Ascending aorta (tissue), 2 donors: ENCODE measurements at regions not wholly inside any gene's neighbourhood (a gene's known extent, or its start where the extent isn't known, plus 50 kb on each side); places are given as distances from the start of the nearest gene placed in this dataset.

Source experiments
- DNase-seq, 2 donors: peaks; one replicate each; pipeline ENCODE4 v3.0.0-alpha.2; 2019; ENCODE audit warnings: low spot score in 2 of 2
- H3K27ac ChIP-seq, 2 donors: fragments of 200-600 bp; sonication (generic); one replicate each; pipeline ENCODE4 v1.5.1; 2016 to 2017; ENCODE audit warnings: mild to moderate bottlenecking in 1 of 2
- H3K27me3 ChIP-seq: fragments of 200-600 bp; sonication (generic); one replicate; pipeline ENCODE4 v1.5.1; 2017
- H3K36me3 ChIP-seq, 2 donors: fragments of 200-600 bp; sonication (generic); one replicate each; pipeline ENCODE4 v1.5.1; 2016
- H3K4me1 ChIP-seq, 2 donors: fragments of 200-600 bp; sonication (generic); one replicate each; pipeline ENCODE4 v1.5.1; 2016 to 2017; ENCODE audit warnings: mild to moderate bottlenecking in 1 of 2
- H3K4me3 ChIP-seq, 2 donors: fragments of 200-600 bp; sonication (generic); one replicate each; pipeline ENCODE4 v1.5.1; 2016 to 2017; ENCODE audit warnings: mild to moderate bottlenecking in 1 of 2
- H3K9me3 ChIP-seq, 2 donors: fragments of 200-600 bp; sonication (generic); one replicate each; pipeline ENCODE4 v1.5.1; 2016
- CTCF ChIP-seq, 3 experiments: fragments of 200-600 bp in 2 of 3; fragments of 450-650 bp in 1 of 3; sonication (generic) in 2 of 3; IDR thresholded peaks; one replicate each; pipeline ENCODE4 v1.5.1; 2016 to 2019; ENCODE audit warnings: antibody characterized with exemption in 3 of 3, mild to moderate bottlenecking in 1 of 3, moderate library complexity in 1 of 3
- intact Hi-C: fragments of 100-400 bp; cut with DNase I; formaldehyde crosslinking; loops from one replicate; pipeline ENCODE4 v1.15.1; 2023

GRCh38 chr7:96598421-96598820 lies 111.2 kb downstream of the SEM1 start:
- DNase-seq: no peak
- Histone ChIP-seq H3K9me3 (no peaks in the 10 kb centered on the region), H3K4me1 (no peaks in the 10 kb centered on the region), H3K36me3 (no peaks in the 10 kb centered on the region), H3K27ac (no peak overlapping the region), H3K4me3 (no peak overlapping the region), H3K27me3 (no peaks in the 10 kb centered on the region)
- intact Hi-C loops: no loop called here
- no peak for TF ChIP-seq CTCF (IDR thresholded peaks at IDR 0.05)

- intact Hi-C loops: no loop called here
- H3K27ac ChIP-seq: no peak overlapping the region
- H3K36me3 ChIP-seq: no peaks in the 10 kb centered on the region
- DNase-seq: no peak
- H3K27me3 ChIP-seq: no peaks in the 10 kb centered on the region
- no peaks in the 10 kb centered on the region for H3K4me1 ChIP-seq
- TF ChIP-seq CTCF (IDR thresholded peaks at IDR 0.05): no peak
- H3K9me3 ChIP-seq: no peaks in the 10 kb centered on the region
- no peak overlapping the region for H3K4me3 ChIP-seq
Observed at GRCh38 chr7:96596120-96596826, 113.4 kb downstream of the SEM1 start.

GRCh38 chr7:96591900-96592676 lies 117.6 kb downstream of the SEM1 start:
- Histone ChIP-seq H3K27me3 (no peaks in the 10 kb centered on the region), H3K4me1 (no peaks in the 10 kb centered on the region), H3K9me3 (no peaks in the 10 kb centered on the region), H3K36me3 (no peaks in the 10 kb centered on the region), H3K27ac (no peak overlapping the region), H3K4me3 (no peak overlapping the region)
- intact Hi-C loops: no loop called here
- DNase-seq: no peak
- TF ChIP-seq CTCF (IDR thresholded peaks at IDR 0.05): no peak

DNA sequence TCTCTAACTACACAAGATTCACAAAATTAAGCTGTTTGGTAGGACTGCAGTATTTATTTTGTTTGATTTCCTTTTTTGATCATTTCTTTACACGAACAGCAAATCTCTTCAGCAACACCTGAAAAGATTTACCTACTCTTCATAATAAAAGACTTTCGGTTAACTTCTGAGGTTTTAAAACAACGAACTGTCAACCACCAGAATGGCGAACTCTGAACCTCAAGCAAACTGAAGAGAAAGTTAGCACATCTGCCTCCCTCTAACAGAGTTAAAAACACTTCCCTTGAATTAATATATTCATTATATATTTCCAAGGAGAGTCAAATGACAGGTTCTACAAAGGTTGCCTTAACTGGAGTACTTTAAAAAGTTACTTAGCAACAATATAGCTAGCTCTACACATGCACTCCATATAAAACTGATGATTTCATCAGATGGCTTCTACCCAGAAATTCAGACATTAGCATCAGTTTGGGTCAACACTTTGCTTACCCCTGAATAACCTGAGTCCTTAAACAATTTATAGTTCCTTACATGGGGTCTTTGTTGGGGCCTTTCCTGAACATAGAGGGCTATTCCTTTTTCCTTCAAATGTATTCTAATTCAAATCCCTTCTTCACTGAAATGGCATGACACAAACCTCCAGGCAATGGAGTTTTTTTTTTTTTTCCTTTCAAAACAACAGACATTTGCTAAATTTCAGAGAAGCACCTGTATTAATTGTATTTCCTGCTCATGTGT lies 118.3 kb downstream of the SEM1 start:
- intact Hi-C loops: no loop called here
- Histone ChIP-seq H3K36me3 (peaks cover 0 to 1% of the 10 kb centered on the region in 2 donors), H3K27ac (no peak overlapping the region), H3K4me3 (no peak overlapping the region), H3K4me1 (no peaks in the 10 kb centered on the region), H3K9me3 (peaks cover 0 to 3% of the 10 kb centered on the region in 2 donors), H3K27me3 (no peaks in the 10 kb centered on the region)
- no peak for DNase-seq
- no peak for TF ChIP-seq CTCF (IDR thresholded peaks at IDR 0.05)

GRCh38 chr7:96589038-96589437 lies 120.6 kb downstream of the SEM1 start:
- no peak for DNase-seq
- peaks cover 0 to 8% of the 10 kb centered on the region in 2 donors for H3K9me3 ChIP-seq
- H3K4me1 ChIP-seq: no peaks in the 10 kb centered on the region
- H3K4me3 ChIP-seq: no peak overlapping the region
- peaks cover 0 to 3% of the 10 kb centered on the region in 2 donors for H3K36me3 ChIP-seq
- H3K27ac ChIP-seq: no peak overlapping the region
- H3K27me3 ChIP-seq: no peaks in the 10 kb centered on the region
- intact Hi-C loops: no loop called here
- TF ChIP-seq CTCF (IDR thresholded peaks at IDR 0.05): no peak
